GM12874 (cell line): ENCODE measurements at regions not wholly inside any gene's neighbourhood (a gene's known extent, or its start where the extent isn't known, plus 50 kb on each side); places are given as distances from the start of the nearest gene placed in this dataset.

Source experiments
- TF ChIP-seq, protein P1 (sequence below): IDR thresholded peaks from 2 replicates; pipeline ENCODE4 v1.5.1; 2011; ENCODE audit warnings: low read depth, mild to moderate bottlenecking, control low read depth, low read length, moderate library complexity; ENCODE audit not compliant: insufficient read depth

DNA sequence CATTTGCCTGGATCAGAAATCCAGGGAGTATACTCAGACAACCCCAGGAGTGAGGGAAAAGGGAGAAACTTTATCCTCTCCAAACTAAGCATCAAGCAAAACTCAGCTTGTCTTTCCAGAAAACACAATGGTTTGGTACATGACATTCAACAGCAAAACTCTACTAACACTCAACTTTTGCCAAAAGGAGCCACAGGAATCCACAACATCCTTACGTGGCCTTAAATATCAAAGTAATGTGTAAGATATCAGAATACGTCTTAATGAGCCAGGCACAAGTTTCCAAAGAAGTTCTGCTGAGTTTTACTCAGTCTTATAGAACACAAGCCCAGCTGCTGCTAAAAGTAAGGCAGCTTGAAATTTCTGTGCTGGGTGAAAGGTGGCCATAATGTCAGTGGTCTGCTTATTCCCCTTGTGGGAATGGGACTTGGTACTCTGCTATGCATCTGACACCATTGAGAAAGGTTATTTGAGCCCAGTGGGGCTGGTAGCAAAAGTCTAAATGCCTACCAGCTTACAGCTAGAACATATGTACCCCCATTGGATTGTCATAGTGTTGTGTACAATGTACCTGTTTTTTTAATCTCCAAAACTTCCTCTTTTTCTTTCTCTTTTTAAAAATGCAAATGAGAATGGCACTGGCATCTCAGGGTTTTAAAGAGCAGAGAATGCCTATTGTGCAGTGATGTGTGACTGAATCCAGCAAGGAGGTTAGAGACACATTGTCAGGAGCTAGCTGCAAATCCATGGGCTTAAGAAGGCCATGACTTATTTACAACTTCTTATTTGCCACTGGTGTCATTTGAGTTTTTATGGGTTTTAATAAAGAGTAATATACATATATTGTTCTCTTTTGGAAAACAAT lies 62.0 kb upstream of the ST6GALNAC3 start:
- TF ChIP-seq, protein P1, sequence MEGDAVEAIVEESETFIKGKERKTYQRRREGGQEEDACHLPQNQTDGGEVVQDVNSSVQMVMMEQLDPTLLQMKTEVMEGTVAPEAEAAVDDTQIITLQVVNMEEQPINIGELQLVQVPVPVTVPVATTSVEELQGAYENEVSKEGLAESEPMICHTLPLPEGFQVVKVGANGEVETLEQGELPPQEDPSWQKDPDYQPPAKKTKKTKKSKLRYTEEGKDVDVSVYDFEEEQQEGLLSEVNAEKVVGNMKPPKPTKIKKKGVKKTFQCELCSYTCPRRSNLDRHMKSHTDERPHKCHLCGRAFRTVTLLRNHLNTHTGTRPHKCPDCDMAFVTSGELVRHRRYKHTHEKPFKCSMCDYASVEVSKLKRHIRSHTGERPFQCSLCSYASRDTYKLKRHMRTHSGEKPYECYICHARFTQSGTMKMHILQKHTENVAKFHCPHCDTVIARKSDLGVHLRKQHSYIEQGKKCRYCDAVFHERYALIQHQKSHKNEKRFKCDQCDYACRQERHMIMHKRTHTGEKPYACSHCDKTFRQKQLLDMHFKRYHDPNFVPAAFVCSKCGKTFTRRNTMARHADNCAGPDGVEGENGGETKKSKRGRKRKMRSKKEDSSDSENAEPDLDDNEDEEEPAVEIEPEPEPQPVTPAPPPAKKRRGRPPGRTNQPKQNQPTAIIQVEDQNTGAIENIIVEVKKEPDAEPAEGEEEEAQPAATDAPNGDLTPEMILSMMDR: no peak

DNA sequence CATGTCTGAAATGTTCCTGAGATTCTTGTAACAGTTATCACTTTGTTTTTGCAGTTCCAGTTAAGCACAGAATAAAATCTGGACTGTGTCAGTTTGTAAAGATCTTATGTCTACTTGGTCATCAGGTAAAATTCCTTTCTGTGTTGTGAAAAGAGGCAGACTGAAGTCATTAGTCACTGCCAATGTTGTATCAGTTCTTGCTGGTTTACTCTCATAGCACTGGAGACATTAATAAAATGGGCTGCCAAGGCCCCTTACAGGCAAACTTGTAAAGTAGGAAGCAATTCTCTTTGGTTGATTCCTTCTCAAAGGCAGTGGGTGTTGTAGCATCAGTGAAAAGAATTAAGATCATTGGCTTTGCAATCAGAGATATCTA lies 61.4 kb upstream of the ST6GALNAC3 start:
- TF ChIP-seq, protein P1: no peak

DNA sequence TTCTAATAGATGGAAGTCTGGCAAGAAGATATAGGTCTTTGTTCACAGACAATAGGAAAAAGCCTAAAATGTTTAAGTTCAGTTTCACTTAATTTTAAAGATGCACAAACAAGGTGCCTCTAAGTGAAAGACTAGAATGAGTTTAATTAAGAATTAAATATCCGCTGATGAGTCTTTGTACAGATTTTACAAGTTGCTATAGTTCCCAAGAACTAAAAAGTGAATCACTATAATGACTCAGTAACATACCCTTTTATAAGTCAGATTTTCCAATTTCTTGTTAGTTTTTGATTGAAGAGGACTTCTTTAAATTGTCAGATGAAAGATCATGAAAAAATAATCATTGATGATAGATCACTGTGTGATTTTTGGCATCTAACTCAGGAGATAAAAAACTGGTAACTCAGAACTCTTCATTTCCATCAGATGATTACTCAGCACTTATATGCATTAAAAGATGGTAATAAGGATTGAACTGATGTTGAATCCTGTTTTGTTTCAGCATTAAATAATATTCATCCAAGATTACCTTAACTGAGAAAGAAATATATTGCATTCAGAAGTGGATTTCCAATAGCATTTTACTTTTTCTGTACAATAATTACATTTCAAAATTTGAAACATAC lies 59.0 kb upstream of the ST6GALNAC3 start:
- TF ChIP-seq, protein P1: no peak

DNA sequence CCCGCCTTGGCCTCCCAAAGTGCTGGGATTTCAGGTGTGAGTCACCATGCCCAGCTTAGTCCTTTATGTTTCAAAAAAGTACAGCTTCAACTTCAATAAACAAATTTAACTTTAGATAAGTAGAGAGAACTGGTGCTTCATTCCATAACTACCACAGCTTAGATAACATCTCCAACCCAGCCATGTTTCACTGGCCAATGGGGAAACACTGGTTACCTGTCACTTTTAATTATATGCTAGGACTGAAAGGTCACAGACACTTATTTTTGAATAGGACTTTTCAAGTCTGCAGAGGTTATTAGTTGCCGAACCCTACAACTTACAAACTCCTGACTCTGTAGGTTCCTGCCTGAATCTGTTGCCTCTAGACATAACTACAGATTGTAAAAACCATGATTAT lies 56.5 kb upstream of the ST6GALNAC3 start:
- TF ChIP-seq, protein P1: no peak

DNA sequence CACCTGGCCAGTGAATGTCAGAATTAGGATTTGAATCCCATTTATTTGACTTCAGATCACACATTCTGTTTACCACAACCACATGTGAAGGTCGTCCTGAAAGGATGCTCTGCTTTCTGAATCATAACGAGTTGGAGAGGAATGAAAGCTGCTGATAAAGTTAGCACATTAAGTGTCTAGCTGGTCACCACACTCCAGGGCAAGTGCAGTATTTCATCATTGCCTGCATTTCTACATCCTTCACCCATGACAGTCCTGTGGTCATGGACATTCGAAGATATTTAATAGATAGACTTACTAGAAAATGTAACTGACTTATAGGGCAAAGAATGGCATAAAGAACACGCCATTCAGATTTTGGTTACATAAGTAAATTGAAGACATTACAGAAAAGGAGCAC lies 52.7 kb upstream of the ST6GALNAC3 start:
- TF ChIP-seq, protein P1: no peak

DNA sequence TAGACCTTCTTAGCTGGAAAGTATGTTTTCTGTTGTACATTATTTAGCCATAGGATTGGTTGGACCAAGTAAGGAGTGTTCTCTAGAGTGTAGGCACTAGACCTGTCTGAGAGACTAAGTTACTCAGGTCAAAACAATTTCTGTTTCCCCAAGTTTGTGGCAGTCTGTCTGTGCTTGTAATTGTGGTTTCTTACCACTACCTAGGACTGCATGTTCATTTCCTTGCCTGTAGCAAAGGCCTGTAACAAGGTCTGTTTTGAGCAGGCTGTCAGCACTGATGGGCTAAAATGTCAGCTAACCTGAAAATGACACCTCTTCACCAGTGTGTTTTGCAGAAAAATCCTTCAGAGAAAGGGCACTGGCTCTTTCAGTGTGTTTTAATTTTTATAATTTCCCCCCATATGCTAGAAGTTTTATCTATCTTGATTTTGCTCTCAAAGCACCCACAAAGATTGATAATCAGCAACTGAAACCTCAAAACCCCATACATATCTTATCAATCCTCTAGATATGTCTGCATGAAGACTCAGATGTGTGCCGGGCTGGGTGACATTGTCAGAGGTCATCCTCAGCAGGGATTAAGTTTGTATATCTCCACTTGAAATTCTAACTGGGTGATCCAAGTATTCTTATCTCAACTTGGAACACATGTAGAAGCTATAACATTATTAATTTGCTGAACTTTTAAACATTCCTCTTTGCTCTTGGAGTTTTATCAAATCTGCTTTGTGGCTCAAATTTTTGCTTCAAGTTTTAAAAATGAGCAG lies 50.7 kb upstream of the ST6GALNAC3 start:
- TF ChIP-seq, protein P1: no peak
